ENCODE measurements at regions not wholly inside any gene's neighbourhood (a gene's known extent, or its start where the extent isn't known, plus 50 kb on each side); places are given as distances from the start of the nearest gene placed in this dataset.

GRCh38 chr18:41009926-41010325 is 945.1 kb upstream of the PIK3C3 start:
- no peak for DNase-seq

DNA sequence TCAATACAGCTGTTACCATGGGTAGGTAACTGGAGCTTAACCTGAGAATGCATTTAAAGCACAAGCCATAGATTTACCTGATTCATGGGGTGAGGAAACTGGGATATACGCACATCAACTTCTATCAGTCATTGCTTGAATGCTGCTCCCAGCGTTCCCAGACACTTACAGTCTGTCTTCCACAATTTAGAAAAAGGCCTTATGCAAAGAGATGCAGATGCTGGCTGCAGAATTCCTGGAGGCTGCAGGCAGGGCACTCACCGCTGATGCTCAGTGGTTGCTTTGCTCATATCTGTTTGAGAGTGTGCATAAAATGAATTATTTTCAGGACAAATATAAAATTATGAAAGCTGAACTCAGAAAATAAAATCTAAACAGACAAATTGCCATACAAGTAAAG is 950.7 kb upstream of the PIK3C3 start:
- DNase-seq = no peak

GRCh38 chr18:40995529-40995928 is 959.5 kb upstream of the PIK3C3 start:
- no peak for DNase-seq

GRCh38 chr18:40993363-40993762 is 961.7 kb upstream of the PIK3C3 start:
- DNase-seq = no peak

DNA sequence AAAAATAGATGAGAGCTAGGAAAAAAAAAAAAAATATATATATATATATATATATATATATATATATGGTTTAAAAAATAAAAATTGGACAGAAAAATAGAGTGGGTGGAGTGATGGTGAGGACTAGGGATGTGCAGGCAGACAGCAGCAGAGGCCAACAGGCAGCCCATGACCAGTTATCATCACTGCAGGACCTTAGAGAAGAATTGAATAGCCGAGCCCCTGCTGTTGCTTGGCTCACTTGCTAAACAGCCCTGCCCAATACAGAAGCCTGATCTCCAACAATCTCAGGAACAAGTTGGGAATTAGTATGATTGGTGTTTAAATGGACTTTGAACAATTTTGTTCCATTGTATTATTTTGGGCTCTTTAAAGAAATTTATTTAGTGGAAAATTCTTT is 967.5 kb upstream of the PIK3C3 start:
- no peak for DNase-seq

- DNase-seq = no peak
Observed at GRCh38 chr18:40985436-40985835, 969.6 kb upstream of the PIK3C3 start.

GRCh38 chr18:40984856-40985255 is 970.2 kb upstream of the PIK3C3 start:
- no peak for DNase-seq

GRCh38 chr18:40983835-40984234 is 971.2 kb upstream of the PIK3C3 start:
- no peak for DNase-seq

- DNase-seq = no peak
Observed at GRCh38 chr18:40980171-40980570, 974.9 kb upstream of the PIK3C3 start.

DNA sequence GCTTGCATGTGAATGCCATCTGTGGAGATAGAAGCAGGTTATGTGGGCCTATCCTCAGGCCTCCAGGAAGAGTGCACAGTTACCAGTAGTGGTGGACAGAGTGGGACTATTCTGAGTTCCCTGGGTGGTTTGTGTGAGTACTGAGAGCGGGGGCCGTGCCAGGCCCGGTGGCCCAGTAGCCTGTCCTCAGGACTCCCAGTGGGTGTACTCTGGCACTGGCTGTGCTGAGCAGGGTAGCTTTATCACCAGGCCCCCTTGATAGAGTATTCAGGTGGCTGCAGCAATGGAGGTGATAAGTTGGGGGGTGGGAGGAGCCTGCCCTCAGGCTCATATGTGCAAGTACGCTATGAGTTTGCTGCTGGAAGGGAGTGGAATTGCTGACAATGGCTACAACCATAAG is 979.0 kb upstream of the PIK3C3 start:
- DNase-seq = no peak

DNA sequence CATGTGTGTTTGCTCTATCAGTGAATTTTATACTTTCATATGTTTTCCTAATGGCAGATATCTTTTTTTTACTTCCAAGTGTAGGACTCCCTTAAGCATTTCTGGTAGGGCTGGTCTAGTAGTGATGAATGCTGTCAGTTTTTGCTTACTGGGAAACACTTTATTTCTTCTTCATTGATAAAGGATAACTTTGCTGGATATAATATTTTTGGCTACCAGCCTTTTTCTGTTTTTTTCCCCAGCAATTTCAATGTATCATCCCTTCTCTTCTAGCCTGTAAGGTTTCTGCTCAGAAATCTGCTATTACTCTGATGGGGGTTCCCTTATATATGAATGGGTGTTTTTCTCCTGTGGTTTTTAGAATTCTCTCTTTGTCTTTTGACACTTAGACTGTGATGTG is 980.6 kb upstream of the PIK3C3 start:
- DNase-seq = no peak

DNA sequence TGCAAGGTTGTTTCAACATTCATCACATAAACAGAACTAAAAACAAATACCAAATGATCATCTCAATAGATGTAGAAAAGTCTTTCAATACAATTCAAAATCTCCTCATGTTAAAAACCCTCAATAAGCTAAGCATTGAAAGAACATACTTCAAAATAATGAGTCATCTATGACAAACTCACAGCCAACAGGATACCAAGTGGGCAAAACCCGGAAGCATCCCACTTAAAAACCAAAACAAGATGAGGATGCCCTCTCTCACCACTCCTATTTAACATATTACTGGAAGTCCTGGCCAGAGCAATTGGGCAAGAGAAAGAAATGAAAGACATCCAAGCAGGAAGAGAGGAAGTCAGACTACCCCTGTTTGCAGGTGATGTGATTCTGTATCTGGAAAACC is 992.2 kb upstream of the PIK3C3 start:
- DNase-seq = no peak

DNA sequence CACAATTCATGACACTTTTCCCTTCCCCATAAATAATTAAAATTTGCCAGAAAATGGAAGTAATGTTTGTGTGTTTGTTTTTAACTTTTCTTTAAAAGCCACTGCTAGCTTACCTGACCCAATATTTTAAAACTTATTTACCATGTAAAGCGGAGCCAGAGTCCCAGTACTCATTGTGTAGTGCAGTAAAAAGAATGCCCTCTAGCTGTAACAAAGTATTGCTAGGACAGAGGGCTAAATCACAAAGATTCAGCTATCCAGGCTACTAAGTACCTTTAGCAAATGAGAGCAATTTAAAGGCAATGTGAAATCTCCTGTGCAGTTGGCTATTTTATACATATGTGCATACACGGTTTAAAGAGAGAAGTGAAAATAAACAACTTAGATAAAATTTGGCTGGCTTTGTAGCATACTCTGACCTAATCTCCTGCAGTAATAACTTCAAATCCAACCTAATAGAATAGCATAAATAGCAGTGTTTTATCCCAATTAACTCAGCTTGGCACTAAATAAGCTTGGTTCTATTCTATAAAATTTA is 997.4 kb upstream of the PIK3C3 start:
- no peak for DNase-seq

- DNase-seq = no peak
Observed at GRCh38 chr18:40956213-40956612, 998.8 kb upstream of the PIK3C3 start.

DNA sequence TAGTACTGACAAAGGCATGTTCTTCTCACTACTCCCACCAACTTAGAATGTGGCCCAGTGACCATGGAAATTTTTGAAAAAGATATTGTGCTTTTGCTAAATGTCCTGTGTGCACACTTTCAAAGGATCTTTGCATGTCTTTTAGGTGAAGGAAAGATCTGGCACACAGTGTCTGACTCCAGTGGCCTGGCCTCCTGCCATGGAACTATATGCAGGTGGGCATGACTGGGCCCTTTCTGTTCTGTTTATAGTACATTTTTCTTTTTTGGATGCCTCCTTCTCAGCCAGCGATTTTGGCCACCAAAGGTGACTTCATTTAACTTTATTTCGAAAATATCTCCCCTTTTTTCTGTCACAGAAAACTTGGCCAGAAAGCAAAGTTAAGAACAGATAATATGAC is 999.7 kb upstream of the PIK3C3 start:
- no peak for DNase-seq

DNA sequence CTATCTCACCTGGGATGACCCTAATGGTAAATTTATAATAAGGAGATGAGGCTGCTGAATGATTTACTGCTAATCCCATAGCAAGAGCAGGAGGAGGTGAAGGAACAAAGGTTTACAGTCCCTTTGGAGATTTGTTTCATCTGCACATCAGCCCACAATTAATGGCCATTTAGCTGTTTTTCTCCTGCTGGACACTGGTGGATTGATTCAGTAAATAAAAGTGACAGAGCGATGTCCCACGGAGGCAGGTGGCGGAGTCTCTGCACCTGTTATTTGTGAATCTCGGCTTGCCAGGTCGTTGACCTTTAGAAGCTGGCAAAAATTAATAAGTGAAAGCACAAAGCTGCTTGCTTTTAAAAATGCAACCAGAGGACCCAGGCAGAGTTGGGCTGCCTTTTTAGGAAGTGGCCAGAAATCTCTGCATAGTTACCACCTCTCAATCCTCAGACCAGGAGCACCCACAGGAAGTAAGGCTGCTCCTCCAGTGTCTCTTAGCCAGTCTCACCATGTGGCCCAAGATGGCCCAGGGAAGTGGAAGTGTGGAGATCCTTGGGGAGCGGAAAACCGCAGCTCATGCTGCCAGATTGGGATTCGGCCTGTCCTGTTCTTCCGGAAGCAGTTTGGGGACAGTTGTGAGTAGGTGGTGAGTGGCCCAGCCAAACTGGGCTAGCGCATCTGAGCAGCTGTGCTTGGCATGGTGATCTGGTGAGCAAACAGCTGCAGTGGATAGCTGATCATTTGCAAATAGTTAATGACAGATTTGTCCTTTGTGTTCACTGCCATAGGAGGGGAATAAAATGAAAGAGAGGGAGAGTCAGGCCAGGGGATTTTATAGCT is 1005.7 kb upstream of the PIK3C3 start:
- no peak for DNase-seq

- no peak for DNase-seq
Observed at GRCh38 chr18:40944576-40944975, 1010.5 kb upstream of the PIK3C3 start.

- no peak for DNase-seq
Observed at GRCh38 chr18:40939656-40940515, 1015.1 kb upstream of the PIK3C3 start.

DNA sequence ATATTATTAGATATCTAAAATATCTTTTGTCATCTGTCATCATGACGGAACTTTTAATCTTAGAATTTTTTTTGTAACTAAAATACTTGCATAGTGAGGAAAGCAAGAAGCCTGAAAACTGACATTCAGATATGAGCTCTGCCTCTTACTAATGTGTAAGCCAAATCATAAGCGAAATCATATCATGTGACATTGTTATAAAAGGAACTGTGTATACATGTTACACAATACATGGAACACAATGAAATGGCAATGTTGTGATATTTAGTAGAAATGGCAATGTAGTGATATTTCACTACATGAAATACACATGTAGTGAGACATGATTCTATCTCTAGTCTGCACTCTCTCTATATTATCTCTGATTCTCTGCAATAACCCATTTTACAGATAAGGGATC is 1016.4 kb upstream of the PIK3C3 start:
- DNase-seq = no peak

GRCh38 chr18:40937386-40937785 is 1017.6 kb upstream of the PIK3C3 start:
- no peak for DNase-seq

DNA sequence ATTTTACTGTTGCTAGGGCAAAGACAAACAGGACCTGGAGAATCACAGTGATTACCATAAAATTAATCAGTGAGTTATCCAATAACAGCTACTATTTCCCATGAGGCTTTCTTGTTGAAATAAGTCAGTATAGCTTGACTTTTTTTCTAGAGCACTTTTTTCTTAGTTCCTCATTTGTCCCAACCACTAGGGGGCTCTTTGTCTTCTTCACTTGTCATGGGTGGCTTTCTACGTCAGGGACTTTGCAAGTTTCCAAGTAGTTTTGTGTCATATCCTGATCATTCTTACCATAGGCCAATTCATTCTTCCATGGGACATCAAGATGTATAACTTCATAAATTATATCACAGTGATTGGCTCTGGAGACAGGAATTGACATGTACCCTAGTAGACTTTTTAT is 1019.6 kb upstream of the PIK3C3 start:
- no peak for DNase-seq

GRCh38 chr18:40932862-40933261 is 1022.2 kb upstream of the PIK3C3 start:
- DNase-seq = no peak

GRCh38 chr18:40930211-40930882 is 1024.7 kb upstream of the PIK3C3 start:
- no peak for DNase-seq
